Daoy (cell line): ENCODE measurements at regions not wholly inside any gene's neighbourhood (a gene's known extent, or its start where the extent isn't known, plus 50 kb on each side); places are given as distances from the start of the nearest gene placed in this dataset.
A peak's percentile ranks its signal among the peaks of the same experiment; 100 is the strongest.

Experiments
- DNase-seq: peaks from one replicate; pipeline ENCODE4 v3.0.0-alpha.2; 2015; ENCODE audit warnings: low read depth

- DNase-seq, result no peak
Observed at GRCh38 chr15:25969886-25970285, 106.8 kb upstream of the ATP10A start.

- DNase-seq, result peak; percentile 30
Observed at GRCh38 chr15:25967116-25967515, 104.0 kb upstream of the ATP10A start.

- DNase-seq, result no peak
Observed at GRCh38 chr15:25965326-25965725, 102.2 kb upstream of the ATP10A start.

GRCh38 chr15:25960273-25960672 is 97.1 kb upstream of the ATP10A start:
- no peak for DNase-seq

GRCh38 chr15:25959100-25959499 is 96.0 kb upstream of the ATP10A start:
- no peak for DNase-seq

GRCh38 chr15:25955628-25956027 is 92.5 kb upstream of the ATP10A start:
- no peak for DNase-seq

- no peak for DNase-seq
Observed at GRCh38 chr15:25954398-25954797, 91.3 kb upstream of the ATP10A start.

GRCh38 chr15:25950014-25950413 is 86.9 kb upstream of the ATP10A start:
- DNase-seq, result no peak

- DNase-seq, result peak; percentile 76
Observed at GRCh38 chr15:25947323-25948314, 84.5 kb upstream of the ATP10A start.

GRCh38 chr15:25946241-25946805 is 83.2 kb upstream of the ATP10A start:
- DNase-seq, result no peak

GRCh38 chr15:25944386-25944785 is 81.3 kb upstream of the ATP10A start:
- DNase-seq, result no peak

GRCh38 chr15:25943831-25944230 is 80.7 kb upstream of the ATP10A start:
- DNase-seq, result no peak

GRCh38 chr15:25939122-25939521 is 76.0 kb upstream of the ATP10A start:
- DNase-seq, result no peak

GRCh38 chr15:25937796-25938195 is 74.7 kb upstream of the ATP10A start:
- DNase-seq, result no peak

GRCh38 chr15:25936004-25936403 is 72.9 kb upstream of the ATP10A start:
- no peak for DNase-seq

GRCh38 chr15:25933456-25934158 is 70.5 kb upstream of the ATP10A start:
- DNase-seq, result peak; percentile 88

GRCh38 chr15:25932696-25933095 is 69.6 kb upstream of the ATP10A start:
- no peak for DNase-seq

GRCh38 chr15:25931851-25932250 is 68.7 kb upstream of the ATP10A start:
- no peak for DNase-seq

- no peak for DNase-seq
Observed at GRCh38 chr15:25930931-25931330, 67.8 kb upstream of the ATP10A start.
